ENCODE measurements at regions not wholly inside any gene's neighbourhood (a gene's known extent, or its start where the extent isn't known, plus 50 kb on each side); places are given as distances from the start of the nearest gene placed in this dataset.

DNA sequence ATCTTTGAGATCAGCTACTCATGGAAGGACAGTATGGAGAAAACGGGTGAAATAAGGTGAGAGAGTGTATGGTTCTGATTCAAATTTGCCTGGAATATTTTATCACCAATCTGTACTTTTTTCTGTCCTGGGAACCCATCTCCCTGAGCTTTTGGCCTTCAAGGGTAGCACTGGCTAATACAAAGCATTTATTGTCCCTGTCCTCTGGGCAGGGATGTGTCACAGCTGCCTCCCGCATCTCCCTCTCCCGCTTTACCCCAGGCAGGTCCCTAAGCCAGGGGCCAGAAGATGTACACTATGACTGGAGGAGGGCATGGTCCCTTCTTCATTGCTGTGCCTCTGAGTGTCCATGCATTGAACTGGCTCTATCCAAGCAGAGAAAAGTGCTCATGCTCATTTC, 201.7 kb upstream of the CHRNA7 start:
- no peak for DNase-seq

DNA sequence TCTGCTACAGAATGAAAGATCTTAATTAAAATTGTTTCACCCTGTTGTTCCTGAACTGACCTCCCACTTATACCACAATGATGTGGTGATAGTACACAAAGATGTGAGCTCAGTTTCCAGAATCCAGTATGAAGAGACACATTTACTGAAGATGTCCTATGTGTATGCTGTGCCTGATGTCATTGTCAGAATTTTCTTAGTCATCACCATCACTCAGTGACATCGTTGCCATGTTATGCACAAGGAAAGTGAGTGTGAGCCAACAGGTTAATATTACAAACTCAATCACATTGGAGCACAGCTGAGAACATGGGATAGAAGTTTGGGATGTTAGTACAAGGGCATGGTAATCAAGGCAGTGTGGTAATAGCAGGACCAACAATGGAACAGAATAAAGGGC, 199.7 kb upstream of the CHRNA7 start:
- DNase-seq, result no peak

DNA sequence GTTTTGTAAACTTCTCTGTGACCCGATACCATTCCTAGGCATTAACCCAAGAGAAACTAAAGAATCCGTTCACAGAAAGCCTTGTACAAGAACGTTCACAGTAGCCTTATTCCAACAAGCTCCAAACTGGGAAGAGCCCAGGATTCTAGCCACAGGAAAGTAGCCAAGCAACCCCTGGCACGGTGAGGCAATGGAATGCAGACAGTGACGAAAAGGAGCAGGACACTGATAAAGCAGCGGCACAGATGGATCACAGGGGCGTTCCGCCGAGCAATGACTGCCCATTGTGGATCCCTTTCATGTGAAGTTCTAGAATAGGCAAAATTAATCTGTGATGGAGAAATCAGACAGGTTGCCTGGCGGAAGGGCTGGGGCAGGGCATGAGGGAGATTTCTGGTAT, 198.7 kb upstream of the CHRNA7 start:
- no peak for DNase-seq

DNA sequence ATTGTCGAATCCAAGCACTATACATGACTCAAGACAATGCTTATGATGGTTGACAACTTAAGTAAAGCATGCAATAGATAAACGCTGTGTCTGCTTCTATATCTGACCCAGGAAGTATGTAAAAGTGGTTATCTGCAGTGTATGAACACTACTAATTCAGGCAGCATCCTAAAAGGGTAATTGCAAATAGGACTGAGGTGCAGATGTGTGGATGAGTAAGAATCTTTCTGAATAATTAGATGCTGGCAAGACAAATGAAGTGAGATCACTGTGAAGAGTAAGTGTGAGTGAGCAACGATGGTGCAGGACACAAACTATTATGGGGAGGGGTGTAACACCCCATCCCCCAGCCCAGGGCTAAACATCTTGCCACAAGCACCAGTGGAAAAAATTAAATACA, 195.7 kb upstream of the CHRNA7 start:
- no peak for DNase-seq

DNA sequence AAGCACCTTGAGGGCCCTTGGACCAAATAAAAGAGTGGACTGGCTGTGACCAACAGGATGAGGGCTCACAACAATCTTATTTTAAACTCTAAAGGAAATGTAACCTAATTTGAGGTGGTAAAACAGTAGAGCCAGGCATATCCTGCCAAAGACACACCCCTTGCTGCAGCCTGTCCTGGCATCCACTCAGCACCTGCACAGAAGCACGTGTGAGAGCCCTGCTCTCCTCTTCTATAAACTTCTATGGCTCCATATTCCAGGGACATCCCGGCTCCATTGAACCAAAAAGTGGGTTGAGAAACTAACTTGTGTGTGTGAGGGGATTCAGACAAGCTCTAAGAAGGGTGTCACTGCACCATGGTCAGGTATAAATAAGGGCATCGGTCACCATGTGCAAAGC, 190.9 kb upstream of the CHRNA7 start:
- no peak for DNase-seq

DNA sequence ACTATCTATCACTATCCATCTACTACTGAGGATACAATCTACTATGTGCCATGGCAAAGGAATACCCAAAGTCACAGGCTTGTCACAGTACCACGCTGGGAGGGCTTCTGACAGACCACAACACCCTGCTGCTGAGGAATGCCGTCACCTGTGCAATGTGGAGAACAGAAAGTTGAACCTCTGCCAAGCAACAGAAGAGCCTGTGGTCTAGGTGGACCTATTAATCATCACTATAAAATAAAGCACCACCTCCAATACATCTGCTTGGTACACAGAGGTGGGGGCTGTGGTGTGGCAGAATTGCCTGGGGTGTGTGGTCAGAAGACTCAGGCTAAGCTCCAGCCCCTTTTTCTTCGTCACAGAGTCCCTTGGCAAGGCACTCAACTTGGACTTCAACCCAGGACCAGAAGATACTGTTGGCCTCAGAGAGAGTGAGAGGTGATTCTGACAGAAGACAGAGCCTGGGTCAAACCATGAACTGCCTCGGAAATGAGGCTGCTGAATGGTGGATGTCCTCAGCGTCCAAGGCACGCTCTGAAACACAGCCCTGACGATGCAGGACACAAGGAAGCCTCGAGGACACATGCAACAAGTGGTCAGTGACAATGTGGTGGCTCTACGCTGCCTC, 189.4 kb upstream of the CHRNA7 start:
- DNase-seq, result no peak

DNA sequence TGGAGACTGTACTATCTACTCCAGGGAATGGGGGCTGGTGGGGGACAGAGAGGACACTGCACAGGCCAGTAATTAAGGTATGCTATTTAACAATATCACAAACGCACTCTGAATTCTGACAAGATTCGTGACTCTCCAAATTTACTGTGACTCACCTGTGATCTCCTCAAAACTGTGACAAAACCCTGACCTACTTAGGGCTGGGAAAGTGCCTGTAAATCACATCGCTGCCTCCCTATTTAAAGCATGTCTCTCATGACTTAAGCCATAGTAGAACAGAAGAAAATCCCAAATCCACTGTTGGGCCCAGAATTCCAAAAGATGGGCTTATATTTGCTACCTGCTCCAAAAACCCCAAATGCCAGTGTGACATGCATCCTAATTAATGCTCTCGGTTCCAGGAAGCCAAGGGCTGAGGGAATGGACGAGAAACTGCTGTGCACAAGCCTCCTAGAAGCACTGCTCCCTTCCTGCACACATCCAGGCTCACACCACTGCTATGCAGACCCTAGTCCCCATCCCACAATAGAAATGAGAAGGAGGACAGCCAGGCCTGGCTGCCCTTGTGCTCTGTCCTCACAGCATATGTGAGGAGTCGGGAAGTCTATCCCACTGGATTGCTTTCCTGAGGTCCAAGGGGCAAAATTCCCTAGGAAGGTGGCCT, 187.7 kb upstream of the CHRNA7 start:
- DNase-seq, result no peak

DNA sequence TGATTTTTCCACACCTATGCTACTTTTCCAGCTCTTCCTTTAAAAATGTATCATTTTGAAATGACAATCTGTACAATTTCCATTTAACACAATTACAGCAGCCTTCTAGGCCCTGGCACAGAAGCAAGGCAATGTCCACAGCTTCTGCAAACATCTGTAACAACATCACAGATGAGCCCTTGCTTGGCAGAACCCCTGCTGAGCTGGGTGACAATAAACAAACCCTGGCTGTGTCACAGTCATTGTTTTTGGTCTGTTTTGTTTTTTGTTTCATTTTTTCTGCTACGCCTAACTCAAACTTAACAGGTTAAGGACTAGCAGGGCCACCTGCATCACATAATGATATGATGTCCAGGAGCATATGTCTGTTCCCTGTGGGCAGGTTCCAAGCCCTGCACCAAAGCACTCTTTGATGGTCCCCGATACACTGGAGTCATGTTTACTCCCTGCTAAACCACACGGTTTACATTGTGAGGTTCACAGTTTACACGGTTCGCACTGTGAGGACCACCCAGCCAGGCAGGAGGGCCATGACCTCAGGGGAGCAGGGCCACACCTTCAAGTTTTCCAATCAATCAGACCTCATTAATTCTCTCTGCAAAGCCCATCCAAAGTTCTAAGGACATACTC, 186.8 kb upstream of the CHRNA7 start:
- DNase-seq, result peak; percentile 51

DNA sequence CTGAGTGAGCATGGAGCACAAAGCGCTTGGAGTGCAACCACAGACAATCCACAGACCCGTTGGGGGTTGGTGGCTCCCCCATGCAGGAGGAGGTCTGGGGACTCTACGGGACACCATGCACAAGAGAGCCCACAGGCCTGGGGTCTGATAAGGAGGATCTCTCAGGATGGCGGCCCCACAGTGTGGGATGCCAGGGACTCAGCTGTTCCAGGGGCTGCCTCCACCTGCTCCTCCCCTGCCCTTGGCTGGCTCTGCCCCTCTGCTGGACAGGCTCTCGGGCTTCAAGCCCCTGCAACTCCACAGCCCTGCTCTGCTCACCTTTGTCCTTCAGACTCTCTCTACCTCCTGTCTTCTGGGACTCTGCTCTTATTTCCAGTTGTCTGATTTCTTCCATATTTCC, 184.5 kb upstream of the CHRNA7 start:
- DNase-seq, result no peak

DNA sequence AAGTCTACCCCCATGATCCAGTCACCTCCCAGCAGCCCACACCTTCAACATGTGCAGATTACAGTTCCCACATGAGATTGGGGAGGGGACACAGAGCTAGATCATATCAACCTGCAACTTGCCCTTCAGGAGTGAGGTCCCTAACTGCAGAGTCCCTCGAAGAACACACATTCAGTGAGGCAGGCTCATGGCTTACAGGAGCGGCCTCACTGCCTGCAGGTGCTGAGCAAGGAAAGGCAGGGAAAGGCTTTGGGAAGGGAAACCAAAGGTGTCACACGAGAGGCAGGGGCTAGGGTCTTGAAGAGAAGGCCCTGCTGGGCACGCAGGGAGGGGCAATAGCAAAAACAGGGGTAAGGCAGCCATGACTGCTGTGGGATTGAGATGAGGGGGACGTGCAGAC, 182.4 kb upstream of the CHRNA7 start:
- DNase-seq, result no peak

DNA sequence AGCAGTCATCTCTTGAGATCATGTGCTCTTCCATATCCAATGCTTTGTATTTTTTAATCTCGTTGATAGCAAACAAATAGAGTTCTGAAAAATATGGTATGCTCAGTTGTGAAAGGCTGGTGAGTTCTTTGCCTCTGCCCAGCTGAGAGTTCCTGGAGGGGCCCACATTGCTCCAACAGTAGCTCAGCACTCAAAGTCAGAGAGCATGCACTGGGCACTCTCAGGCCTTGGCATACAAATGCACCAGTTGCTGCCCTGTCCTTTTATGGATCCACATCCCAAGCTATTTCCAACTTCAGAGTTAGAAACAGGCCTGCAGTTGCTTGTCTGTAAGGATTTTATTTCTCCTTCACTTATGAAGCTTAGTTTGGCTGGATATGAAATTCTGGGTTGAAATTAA, 181.7 kb upstream of the CHRNA7 start:
- no peak for DNase-seq

DNA sequence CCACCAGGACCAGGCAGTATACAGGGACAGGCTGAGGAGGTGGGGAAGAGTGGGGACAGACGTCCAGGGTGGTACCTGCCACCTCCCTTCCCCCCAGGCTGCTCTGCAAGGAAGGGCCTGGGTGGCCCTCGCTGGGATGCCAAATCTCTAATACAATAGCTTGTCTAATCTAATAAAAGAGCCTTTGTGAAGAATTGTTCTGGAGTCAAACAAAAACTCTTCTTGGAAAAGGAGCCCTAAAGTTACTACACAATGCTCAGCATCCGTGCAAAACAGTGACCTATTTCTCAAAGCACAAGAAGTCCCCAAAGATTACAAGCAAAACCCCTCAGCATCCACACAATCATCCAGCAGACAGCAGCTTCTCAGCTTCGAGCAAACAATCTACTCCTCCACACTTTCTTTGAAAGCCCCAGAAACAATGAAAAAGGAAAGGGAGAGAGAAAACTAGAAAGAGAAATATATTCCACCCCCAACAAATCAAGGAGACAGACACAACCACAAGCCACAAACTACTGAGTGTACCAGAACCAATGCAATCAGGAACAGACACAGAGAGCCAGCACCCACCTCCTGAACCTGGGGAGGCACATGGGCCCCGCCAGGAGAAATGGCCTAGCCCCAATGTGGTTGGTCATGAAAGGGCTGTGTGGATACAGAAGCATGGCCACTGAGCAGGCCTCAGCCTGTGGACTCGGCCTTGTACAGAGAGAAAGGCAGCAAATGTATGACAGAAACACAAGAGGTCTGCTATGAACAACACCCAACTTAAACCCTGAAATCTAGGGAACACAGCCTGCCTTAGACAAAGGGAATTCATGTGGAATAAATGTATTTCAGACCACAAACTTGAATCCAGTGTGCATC, 177.1 kb upstream of the CHRNA7 start:
- DNase-seq, result no peak

DNA sequence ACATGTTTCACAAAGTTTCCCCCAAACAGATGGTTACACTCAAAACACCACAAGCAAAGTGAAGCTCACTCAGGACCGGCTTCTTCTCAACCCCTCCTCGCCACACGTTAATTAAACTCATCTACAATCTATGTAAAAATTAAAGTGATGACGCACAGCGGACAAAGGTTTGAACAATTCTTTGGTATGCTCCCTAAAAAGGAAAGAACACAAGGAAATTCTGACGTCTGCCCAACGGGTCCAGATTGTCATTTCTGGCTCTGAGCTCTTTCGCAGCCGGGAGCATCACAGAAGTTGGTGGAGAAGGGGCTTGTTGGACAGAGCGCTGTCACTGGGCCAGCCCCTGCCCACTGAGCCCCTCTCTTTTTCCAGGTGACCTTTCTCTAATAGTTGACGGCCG, 173.7 kb upstream of the CHRNA7 start:
- DNase-seq, result no peak

DNA sequence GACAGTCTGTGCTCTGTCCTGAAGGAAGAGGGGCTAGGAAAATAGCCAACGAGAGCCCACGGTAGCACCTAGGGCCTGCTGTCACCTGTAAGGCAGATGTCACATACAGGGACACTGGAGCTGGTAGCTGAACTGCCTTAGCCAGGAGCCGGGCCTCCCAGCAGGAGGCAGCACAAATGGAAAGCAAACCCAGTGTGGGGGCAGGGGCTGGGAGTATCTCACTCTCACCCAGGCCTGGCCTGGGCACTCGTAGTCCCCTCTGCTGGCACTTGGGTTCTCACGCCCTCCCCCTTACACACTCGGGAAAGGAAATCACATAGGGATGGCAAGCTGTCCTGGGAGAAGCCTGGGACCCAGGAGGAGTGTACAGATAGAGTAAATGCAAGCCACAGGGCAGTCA, 173.1 kb upstream of the CHRNA7 start:
- no peak for DNase-seq

DNA sequence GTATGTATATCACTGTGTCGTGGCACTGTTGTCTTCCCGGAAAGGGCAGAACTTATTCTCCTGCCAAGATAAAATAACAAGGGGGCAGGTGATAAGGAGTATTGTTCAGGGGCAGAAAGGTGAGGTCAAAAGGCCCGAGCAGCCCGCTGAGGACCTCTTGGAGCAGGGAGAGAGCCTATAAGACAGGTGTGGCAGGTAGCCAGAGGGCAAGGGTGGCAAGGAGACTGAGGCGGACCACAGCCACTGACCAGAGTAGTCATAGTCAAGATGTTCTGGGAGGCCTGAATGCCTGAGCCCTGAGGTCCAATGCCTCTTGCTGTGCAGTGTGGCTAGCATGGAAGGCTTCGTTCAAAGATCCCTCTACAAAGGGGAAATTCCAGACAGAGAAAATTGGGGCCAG, 172.3 kb upstream of the CHRNA7 start:
- no peak for DNase-seq

DNA sequence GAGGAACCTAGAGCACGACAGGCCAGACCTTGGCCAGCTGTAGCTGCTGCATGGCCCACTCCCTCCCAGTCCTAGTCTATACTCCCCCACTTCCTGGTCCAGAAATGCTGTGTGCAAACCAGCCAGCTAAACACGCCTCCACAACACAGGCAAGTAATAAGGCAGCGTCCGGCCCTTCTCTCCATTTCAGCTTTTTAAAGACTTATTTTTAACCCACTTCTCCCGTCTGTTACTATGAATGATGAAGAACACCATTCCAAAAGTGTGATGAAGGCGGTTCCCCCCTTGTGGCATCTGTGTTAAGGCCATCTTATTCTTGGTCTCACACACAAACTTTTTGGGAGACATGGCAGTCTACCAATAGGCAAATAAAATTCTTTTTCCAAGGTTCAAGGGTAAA, 164.1 kb upstream of the CHRNA7 start:
- DNase-seq, result no peak

DNA sequence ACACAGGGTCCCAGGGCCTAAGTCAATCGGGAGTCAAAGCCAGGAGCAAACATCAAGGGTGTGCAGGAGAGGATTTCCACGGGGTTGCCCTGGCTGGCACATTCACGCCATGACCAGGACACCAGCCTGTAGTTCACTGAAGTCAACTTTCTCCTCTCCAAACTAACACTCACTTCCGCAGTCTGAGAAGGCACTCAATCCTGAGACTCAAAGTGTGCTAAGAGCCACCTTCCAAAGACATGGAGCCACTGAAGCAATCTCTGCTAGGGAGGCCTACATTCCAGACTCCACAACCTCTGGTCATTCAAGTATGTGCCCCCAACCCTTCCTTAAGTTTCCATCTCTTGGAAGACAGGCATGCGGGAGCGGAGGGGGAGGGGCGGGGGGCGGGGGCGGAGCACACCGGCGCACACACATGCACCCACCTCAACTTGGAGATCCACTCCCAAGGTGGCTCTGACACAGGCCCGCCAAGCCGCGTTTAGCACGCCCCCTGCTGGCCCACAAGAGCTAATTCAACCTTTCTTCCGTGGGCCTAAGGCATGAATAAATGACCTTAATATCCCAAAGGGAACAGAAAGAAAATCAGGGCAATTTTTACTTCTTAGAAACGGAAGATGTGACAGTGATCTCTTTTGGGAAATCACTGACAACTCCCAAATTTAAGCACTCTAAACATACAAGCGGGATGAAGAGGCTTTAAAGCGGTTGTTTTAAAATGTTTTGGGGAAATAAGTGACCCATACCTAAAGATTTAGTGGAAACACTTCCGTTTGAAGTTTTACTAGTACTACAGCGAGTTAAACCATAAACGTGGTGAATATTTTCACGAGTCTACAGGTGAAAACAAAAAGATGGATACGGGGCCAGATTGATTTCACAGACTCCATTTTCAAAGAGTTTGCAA, 162.5 kb upstream of the CHRNA7 start:
- DNase-seq, result peak; percentile 46

DNA sequence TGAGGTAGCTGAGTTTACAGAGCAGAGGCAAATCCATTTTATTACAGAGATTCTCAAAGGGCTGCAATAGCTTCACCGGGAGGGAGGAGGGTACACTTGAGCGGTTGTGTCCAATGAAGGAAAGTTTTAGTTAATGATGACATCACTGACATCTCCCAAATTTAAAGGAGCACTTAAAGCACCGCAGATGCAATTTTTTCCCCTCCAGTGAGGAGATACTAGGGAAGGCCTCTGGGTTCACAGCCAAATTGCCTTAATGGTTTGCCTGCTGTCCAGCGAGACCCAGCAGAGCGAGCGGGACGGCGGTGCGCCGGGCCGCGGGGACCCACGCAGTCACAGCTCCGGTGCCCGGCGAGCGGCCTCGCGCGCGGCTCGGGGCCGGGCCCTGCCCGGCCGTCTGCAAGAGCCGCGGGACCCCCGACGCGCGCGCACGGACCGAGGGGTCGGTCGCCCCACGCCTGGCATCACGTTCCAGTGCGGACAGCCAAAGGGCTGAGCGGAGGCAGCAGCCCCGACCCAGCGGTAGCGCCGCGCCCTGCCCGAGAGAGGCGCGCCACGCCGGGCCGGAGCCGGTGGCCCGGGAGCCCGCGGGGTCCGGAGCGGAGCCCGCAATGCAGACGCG, 160.5 kb upstream of the CHRNA7 start:
- DNase-seq, result no peak

DNA sequence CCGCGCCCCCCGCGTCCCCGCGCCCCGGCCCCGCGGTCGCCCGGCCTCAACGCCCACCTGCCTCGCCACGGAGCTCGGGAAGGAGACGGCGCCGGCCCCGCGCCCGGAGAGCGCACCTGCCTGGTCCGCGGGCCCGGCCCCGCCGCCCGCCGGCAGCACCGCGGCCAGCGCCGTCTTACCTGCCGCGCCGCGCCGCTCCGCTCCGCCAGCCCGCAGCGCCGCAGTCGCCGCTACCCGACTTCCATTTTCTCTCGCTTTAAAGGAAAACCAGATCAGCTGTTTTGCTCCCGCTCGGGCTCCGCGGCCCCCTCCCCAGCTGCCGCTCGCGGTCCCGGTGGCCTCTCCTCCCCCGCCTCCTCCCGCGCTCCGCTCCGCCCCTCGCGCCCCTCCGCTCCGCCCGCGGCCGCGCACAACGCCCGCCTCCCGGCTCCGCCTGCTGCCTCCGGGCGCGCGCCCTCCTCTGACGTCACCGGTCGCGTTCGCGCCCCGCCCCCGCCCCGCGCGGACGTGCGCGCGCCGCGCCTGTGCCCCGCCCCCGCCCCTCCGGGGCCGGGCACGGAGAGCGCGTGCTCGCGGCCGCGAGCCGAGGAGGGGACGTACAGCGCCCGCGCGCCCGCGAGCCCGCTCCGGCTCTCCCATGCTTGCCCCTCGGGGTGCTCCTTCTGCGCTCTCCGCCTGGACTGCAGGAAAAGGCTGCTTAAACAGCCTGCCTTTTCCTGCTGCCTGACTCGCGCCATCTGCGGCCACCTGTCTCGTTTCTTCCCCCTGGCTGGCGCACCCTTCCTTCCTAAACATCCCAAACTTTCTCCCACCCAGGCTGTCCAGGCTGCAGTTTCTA, 159.8 kb upstream of the CHRNA7 start, which contains the start of gene OTUD7A:
Gene OTUD7A (minus strand): TSS at position 346 of the 838 bp plus-strand sequence.
- DNase-seq, result peak; percentile 84

DNA sequence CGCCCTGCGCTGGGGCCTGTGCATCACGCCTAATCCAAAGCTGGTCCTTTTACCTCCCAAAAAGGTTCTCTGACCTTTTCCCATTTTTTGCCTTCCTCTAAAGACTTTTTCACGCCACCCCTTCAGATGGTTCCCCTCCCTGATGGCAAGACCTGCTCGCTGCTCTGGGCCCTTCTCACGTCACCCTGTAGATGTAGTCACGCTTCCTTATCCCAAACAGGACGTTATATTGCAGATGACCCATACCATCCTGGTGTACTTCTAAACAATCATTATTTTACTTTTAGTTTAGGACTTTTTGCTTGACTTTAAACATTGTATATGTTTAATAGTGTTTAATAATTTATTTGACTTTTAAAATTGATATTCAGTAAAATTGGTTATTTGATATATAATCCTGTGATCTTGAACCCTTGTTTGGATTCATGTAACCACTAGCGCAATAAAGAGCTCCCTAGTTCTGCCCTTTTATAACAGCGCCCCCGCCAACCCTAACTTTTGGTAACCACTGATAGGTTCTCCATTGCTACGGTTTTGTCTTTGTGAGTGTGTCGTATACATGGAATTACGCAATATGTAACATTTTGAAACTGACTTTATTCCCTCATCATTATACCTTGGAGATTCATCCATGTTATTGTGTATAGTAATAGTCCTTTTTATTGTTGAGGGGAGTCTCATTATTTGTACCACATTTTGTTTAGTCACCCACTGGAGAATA, 159.0 kb upstream of the CHRNA7 start:
- no peak for DNase-seq
